GM21367 (cell line): ENCODE measurements at regions not wholly inside any gene's neighbourhood (a gene's known extent, or its start where the extent isn't known, plus 50 kb on each side); places are given as distances from the start of the nearest gene placed in this dataset.
"Not testable (repeated sequence)": the region's sequence is repeated elsewhere in the genome, so short reads cannot be mapped to it uniquely, and the experiment has no call there.

Source experiments
- ATAC-seq: cut with Tn5 transposase; IDR thresholded peaks from one replicate; pipeline ENCODE4 v1.9.1; 2021; ENCODE audit not compliant: unreplicated experiment

DNA sequence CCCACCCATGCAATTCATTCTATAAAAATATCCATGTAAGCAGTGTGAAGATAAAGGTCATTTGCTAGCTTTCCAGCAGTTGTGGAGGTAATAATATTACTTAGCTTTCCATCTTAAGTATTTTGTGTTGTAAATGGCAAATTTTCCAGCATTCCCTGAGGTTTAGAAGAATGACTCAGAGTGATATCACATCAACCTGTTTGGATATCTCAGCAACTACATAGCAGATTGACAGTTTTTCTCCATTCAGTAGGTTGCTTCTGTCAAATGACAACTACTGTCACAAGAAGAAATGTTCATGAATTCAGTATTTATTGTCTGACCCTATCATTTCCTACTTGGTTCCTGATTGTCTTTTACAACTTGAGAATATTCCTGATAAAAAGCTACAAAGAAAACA is 434.9 kb upstream of the GALNTL6 start:
- no peak for ATAC-seq

GRCh38 chr4:171376724-171377123 is 436.5 kb upstream of the GALNTL6 start:
- no peak for ATAC-seq

GRCh38 chr4:171353535-171353934 is 459.7 kb upstream of the GALNTL6 start:
- ATAC-seq, result no peak

DNA sequence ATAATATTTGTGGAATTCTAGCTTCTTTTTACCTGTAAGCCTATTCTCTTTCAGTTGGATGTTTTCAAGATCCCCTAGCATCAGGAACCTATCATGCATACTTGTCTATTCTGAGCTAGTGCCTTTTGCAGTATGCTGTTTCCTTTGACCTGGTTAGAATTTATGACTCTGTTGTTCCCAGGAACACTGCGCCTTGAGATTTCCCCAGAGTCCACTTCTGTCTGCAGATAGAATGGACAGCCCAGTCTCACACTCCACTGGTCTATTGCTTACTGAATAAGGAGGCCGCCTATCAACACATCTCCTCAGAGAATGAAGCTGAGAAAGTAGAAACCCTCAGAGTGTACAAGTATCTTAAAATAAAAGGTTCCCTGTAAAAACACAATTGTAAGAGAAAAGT is 465.1 kb upstream of the GALNTL6 start:
- ATAC-seq, result no peak

GRCh38 chr4:171342646-171343045 is 470.6 kb upstream of the GALNTL6 start:
- no peak for ATAC-seq

DNA sequence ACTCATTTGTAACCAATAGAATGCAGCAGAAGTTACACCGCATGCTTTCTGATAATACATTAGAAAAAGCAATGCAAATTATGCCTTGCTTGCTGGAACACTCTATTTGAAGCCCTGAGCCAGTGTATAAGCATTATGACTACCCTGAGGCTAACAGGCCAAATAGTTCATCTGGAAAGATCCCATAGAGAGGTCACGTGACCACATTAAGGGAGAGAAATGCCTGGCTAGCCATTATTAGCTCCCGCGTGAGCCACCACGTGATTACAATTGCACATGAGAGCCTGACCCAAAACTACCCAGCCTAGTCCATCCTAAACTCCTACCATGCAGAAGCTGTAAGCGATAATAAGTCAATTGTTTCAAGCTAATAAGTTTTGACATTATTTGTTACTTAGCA is 472.9 kb upstream of the GALNTL6 start:
- ATAC-seq, result no peak

- ATAC-seq, result peak; percentile 64
These were observed 478.7 kb upstream of the GALNTL6 start for GRCh38 chr4:171334549-171334948.

GRCh38 chr4:171308661-171309060 is 504.5 kb upstream of the GALNTL6 start:
- ATAC-seq, result no peak

DNA sequence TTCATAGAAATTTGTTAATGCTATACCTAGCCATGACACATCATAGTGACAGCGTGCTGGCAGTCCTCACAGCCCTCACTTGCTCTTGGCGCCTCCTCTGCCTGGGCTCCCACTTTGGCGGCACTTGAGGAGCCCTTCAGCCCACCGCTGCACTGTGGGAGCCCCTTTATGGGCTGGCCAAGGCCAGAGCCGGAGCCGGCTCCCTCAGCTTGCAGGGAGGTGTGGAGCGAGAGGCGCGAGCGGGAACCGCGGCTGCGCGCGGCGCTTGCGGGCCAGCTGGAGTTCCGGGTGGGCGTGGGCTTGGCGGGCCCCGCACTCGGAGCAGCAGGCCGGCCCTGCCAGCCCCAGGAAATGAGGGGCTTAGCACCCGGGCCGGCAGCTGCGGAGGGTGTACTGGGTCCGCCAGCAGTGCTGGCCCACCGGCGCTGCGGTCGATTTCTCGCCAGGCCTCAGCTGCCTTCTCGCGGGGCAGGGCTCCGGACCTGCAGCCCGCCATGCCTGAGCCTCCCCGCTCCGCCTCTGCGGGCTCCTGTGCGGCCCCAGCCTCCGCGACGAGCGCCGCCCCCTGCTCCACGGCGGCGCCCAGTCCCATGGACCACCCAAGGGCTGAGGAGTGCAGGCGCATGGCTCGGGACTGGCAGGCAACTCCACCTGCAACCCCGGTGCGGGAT is 515.0 kb upstream of the GALNTL6 start:
- ATAC-seq, result not testable (repeated sequence)

- no peak for ATAC-seq
These were observed 524.3 kb upstream of the GALNTL6 start for GRCh38 chr4:171288816-171289432.

DNA sequence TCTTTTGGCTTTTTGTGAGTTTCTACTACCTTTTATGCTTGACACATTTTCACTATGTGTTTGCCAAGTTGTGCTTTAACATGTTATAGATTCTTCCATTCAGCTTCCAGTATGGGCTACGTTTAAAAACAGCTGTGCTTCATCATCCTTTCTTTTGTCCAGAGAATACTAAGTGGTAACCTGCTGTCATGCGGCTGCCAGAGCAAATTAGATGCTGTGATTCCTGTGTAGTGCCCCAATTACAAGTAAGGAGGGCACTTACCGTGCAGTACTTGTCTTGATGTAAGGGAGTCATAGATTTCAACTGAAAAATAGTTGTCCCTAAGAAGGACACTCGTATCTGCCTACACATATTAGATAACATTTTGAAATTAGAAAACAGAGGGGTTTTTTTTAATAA is 531.8 kb upstream of the GALNTL6 start:
- ATAC-seq, result no peak

DNA sequence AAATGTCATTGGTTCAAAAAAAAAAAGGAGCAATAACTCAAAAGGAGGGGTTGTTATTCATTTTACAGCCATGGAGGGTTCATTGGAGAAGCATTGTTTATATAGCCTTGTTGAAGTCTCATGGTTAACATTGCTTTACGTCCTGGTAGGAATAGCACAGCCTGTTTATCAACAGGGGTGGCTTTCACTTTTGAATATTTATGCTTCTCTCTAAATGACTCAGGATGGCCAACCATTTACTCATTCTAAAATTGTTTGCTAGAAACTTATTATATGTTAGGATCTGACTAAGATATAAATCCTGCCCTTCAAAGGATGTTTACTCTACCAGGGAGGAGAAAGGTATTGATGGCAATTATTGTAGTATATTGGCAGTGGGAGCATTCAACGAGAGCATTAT is 534.1 kb upstream of the GALNTL6 start:
- ATAC-seq, result no peak

DNA sequence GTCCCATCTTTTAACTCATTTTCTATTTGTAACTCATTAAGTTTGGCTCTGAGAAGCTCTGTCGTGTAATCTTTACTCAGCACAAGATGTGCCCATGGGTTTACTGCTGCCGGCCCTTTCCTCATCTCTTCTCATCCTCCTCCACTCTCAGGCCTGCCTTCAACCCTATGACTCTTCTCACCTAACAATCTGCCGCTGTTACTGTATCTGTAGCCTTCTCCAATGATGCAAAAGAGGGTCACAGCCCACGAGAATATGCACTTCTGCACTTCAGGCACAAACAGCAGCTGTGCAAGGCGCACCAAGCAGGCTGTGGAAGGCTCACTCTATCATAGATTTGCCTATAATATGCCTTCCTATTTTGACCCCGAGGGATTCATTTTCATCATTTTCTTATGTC is 546.5 kb upstream of the GALNTL6 start:
- ATAC-seq, result no peak

- ATAC-seq, result no peak
These were observed 547.9 kb upstream of the GALNTL6 start for GRCh38 chr4:171265190-171265818.

DNA sequence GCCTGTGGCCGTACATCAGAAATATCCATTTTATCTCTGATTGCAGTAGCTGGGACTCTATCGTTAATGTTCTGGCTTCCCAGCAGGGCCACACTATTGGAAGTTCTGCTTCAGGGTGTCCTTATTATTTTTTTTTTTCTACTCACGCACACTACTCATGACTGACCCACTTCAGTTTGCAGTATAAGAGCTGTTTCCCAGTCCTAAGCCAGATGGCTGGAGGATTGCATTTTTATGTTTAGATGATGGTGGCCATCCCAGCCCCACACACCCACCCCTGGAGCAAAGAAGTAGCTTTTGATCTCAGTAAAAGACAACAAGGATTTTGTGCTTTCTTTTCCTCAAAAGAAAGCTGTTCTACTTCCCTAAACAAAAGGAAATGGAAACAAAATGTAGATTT is 557.0 kb upstream of the GALNTL6 start:
- ATAC-seq, result no peak

DNA sequence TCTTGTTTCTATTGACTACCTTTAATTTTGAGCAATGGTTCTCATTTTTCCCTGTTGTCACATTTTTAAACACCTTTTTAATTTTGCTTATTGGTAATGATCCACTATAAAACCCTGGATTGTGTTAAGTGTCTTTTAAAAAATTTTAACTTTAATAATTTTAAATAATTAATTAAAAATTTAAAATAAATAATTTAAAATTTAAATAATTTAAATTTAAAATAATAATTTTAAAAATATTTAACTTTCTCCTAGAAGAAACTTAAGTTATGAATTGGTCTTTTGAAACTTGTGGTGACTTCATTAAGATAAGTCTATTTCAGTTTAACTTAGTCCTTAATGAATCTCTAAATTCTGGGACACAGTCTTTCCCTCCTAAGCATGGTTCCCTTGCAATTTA is 566.3 kb upstream of the GALNTL6 start:
- ATAC-seq, result no peak

GRCh38 chr4:171242831-171243230 is 570.4 kb upstream of the GALNTL6 start:
- ATAC-seq, result no peak

- ATAC-seq, result no peak
These were observed 574.0 kb upstream of the GALNTL6 start for GRCh38 chr4:171239196-171239595.

- no peak for ATAC-seq
These were observed 577.7 kb upstream of the GALNTL6 start for GRCh38 chr4:171235521-171235920.

- ATAC-seq, result not testable (repeated sequence)
These were observed 583.9 kb upstream of the GALNTL6 start for GRCh38 chr4:171229354-171229753.

- no peak for ATAC-seq
These were observed 592.0 kb upstream of the GALNTL6 start for GRCh38 chr4:171221181-171221580.

DNA sequence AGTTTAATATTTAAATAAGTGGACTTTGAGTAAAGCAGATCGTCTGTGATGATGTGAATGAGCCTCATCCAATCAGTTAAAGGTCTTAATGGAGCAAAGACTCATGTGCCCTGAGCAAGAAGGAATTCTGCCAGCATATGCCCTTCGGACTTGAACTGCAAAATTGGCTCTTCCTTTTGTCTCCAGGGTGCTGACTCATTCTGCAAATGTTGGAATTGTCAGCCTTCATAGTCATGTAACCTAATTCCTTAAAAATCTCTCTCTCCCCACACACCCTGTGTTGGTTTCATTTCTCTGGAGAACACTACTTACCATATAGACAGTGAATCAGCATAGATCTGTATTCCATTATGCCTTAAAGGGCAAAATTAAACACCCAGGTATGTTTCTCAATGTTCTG is 609.8 kb upstream of the GALNTL6 start:
- no peak for ATAC-seq

DNA sequence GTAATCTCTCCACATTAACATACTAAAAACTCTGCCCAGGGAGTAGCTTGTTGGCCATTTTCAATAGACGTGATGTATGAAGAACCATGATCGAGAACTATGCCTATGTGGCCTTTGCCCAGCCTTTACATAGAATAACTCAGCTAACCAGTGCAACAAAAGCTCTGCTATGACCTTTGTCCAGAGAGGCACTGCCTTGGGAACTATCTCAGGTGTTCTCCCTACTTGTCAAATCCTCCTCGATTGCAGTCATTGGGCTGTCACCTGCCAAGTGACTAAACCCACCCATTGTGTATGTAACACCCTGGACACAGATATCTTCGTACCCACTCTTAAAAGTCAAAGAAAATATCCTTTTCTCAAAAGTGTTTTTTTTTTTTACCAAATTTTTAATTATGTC is 610.3 kb upstream of the GALNTL6 start:
- no peak for ATAC-seq
